CD4-positive, alpha-beta T cell (primary cell): ENCODE measurements at regions not wholly inside any gene's neighbourhood (a gene's known extent, or its start where the extent isn't known, plus 50 kb on each side); places are given as distances from the start of the nearest gene placed in this dataset.

ENCODE experiments used
- ATAC-seq: fragments of 200-7000 bp; cut with Tn5 transposase; one replicate; pipeline ENCODE4 v1.10.0; 2022; ENCODE audit warnings: mild to moderate bottlenecking; ENCODE audit not compliant: poor library complexity
- CTCF ChIA-PET: fragments of 350-600 bp; sonication (Branson Sonifier 250); formaldehyde crosslinking; loops from one replicate; lab custom pipeline; 2021; ENCODE audit warnings: antibody characterized with exemption, inconsistent platforms; lab: Charles Lee
- POLR2A ChIA-PET: fragments of 350-600 bp; sonication (Branson Sonifier 250); formaldehyde crosslinking; loops from one replicate; lab custom pipeline; 2021; ENCODE audit warnings: antibody characterized with exemption, inconsistent platforms; lab: Charles Lee
- DNase-seq, 14 experiments: peaks; one replicate each; pipeline ENCODE4 v3.0.0-alpha.2; 2013 to 2020; ENCODE audit warnings: mixed read lengths in 2 of 14
- H3K27ac ChIP-seq, 2 donors: one replicate each; pipeline versions ENCODE4 v1.5.1 to v1.7.0; 2013; ENCODE audit warnings: low read length in 2 of 2, low read depth in 1 of 2, mild to moderate bottlenecking in 1 of 2
- H3K27me3 ChIP-seq, 2 experiments: 1 replicate in 1 of 2; 2 replicates in 1 of 2; pipeline versions ENCODE4 v1.6.1 to v1.7.0; 2013; ENCODE audit warnings: low read length in 2 of 2, control low read depth in 1 of 2, mild to moderate bottlenecking in 1 of 2, moderate library complexity in 1 of 2; ENCODE audit not compliant: insufficient read depth in 2 of 2, control insufficient read depth in 1 of 2
- H3K36me3 ChIP-seq: one replicate; pipeline ENCODE4 v1.6.1; 2013; ENCODE audit warnings: low read length, control low read depth; ENCODE audit not compliant: insufficient read depth
- H3K4me1 ChIP-seq: one replicate; pipeline ENCODE4 v1.6.1; 2013; ENCODE audit warnings: low read length, control low read depth; ENCODE audit not compliant: insufficient read depth
- H3K4me3 ChIP-seq: one replicate; pipeline ENCODE4 v1.5.1; 2013; ENCODE audit warnings: mild to moderate bottlenecking, low read length, moderate library complexity
- H3K9me3 ChIP-seq, 2 experiments: 1 replicate in 1 of 2; 2 replicates in 1 of 2; pipeline versions ENCODE4 v1.6.1 to v1.7.0; 2013; ENCODE audit warnings: low read length in 2 of 2, mild to moderate bottlenecking in 2 of 2, control low read depth in 1 of 2, moderate library complexity in 1 of 2; ENCODE audit not compliant: control insufficient read depth in 1 of 2, insufficient read depth in 1 of 2
- H3K27ac Mint-ChIP-seq: one replicate; pipeline ENCODE4 v1.8.0; 2020; ENCODE audit warnings: mixed read lengths
- H3K27me3 Mint-ChIP-seq: one replicate; pipeline ENCODE4 v1.8.0; 2021; ENCODE audit warnings: mixed read lengths
- H3K36me3 Mint-ChIP-seq: one replicate; pipeline ENCODE4 v1.8.0; 2021; ENCODE audit warnings: low read depth, mixed read lengths
- H3K4me1 Mint-ChIP-seq: one replicate; pipeline ENCODE4 v1.8.0; 2021; ENCODE audit warnings: low read depth, mixed read lengths
- H3K4me3 Mint-ChIP-seq: one replicate; pipeline ENCODE4 v1.8.0; 2020; ENCODE audit warnings: mild to moderate bottlenecking, mixed read lengths
- H3K9me3 Mint-ChIP-seq: one replicate; pipeline ENCODE4 v1.8.0; 2020; ENCODE audit warnings: mixed read lengths
- intact Hi-C, 2 experiments: fragments of 100-400 bp; cut with DNase I in 1 of 2; cut with micrococcal nuclease in 1 of 2; formaldehyde crosslinking; loops; one replicate each; pipeline versions ENCODE4 v1.15.1 to v1.9.0; 2023 to 2025; cut with DNase I, micrococcal nuclease
- TF ChIP-seq, protein P1 (sequence below): fragments of 200-600 bp; IDR thresholded peaks from one replicate; pipeline ENCODE4 v1.8.0; 2022; ENCODE audit warnings: antibody characterized with exemption, mild to moderate bottlenecking

- H3K4me3 Mint-ChIP-seq = no peak overlapping the region
- Histone ChIP-seq H3K27me3 (no peaks in the 10 kb centered on the region), H3K36me3 (no peaks in the 10 kb centered on the region), H3K9me3 (no peaks in the 10 kb centered on the region), H3K4me1 (no peaks in the 10 kb centered on the region), H3K4me3 (no peak overlapping the region), H3K27ac (no peak overlapping the region)
- ChIA-PET POLR2A (no interaction called here), CTCF (no interaction called here)
- DNase-seq = no peak
- no peak overlapping the region for H3K27ac Mint-ChIP-seq
- H3K9me3 Mint-ChIP-seq = no peaks in the 10 kb centered on the region
- intact Hi-C loops = no loop called here
- ATAC-seq = no peak
- no peaks in the 10 kb centered on the region for H3K27me3 Mint-ChIP-seq
- TF ChIP-seq, protein P1, sequence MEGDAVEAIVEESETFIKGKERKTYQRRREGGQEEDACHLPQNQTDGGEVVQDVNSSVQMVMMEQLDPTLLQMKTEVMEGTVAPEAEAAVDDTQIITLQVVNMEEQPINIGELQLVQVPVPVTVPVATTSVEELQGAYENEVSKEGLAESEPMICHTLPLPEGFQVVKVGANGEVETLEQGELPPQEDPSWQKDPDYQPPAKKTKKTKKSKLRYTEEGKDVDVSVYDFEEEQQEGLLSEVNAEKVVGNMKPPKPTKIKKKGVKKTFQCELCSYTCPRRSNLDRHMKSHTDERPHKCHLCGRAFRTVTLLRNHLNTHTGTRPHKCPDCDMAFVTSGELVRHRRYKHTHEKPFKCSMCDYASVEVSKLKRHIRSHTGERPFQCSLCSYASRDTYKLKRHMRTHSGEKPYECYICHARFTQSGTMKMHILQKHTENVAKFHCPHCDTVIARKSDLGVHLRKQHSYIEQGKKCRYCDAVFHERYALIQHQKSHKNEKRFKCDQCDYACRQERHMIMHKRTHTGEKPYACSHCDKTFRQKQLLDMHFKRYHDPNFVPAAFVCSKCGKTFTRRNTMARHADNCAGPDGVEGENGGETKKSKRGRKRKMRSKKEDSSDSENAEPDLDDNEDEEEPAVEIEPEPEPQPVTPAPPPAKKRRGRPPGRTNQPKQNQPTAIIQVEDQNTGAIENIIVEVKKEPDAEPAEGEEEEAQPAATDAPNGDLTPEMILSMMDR = no peak
- no peaks in the 10 kb centered on the region for H3K4me1 Mint-ChIP-seq
- no peaks in the 10 kb centered on the region for H3K36me3 Mint-ChIP-seq
These were observed 1193.0 kb upstream of the CITED2 start for GRCh38 chr6:140567466-140567865.

GRCh38 chr6:140566781-140567277, 1192.4 kb upstream of the CITED2 start:
- ATAC-seq (no peak), DNase-seq (no peak)
- no peak overlapping the region for H3K4me3 ChIP-seq
- no peak overlapping the region for H3K27ac Mint-ChIP-seq
- H3K27me3 ChIP-seq = no peaks in the 10 kb centered on the region
- no peaks in the 10 kb centered on the region for H3K27me3 Mint-ChIP-seq
- no peak overlapping the region for H3K4me3 Mint-ChIP-seq
- intact Hi-C loops = no loop called here
- ChIA-PET POLR2A (no interaction called here), CTCF (no interaction called here)
- TF ChIP-seq, protein P1 = no peak
- H3K27ac ChIP-seq = no peak overlapping the region
- no peaks in the 10 kb centered on the region for H3K4me1 Mint-ChIP-seq
- no peaks in the 10 kb centered on the region for H3K9me3 ChIP-seq
- H3K36me3 Mint-ChIP-seq = no peaks in the 10 kb centered on the region
- H3K4me1 ChIP-seq = no peaks in the 10 kb centered on the region
- H3K36me3 ChIP-seq = no peaks in the 10 kb centered on the region
- H3K9me3 Mint-ChIP-seq = no peaks in the 10 kb centered on the region

DNA sequence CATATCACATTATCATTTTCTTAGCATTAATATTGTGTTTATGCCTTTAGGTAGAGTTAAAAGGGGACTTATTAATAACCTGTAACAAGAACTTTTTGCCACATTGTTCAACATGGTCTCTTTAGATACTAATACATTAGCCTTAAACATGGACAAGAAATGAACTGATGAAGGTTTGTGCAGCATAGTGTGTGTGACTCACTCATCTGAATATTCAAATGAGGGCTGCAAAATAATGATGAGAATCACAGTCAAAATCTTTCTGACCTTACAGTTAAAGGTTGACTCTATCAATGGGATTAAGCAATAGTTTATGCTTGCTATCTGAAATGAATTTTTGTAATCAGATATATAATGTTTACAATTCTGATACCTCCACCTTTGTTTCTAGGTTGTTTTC, 1189.3 kb upstream of the CITED2 start:
- Mint-ChIP-seq H3K36me3 (no peaks in the 10 kb centered on the region), H3K4me3 (no peak overlapping the region), H3K27me3 (no peaks in the 10 kb centered on the region), H3K9me3 (no peaks in the 10 kb centered on the region), H3K4me1 (no peaks in the 10 kb centered on the region), H3K27ac (no peak overlapping the region)
- Histone ChIP-seq H3K4me3 (no peak overlapping the region), H3K36me3 (no peaks in the 10 kb centered on the region), H3K4me1 (no peaks in the 10 kb centered on the region), H3K27me3 (no peaks in the 10 kb centered on the region), H3K9me3 (no peaks in the 10 kb centered on the region), H3K27ac (no peak overlapping the region)
- intact Hi-C loops = no loop called here
- TF ChIP-seq, protein P1 = no peak
- CTCF ChIA-PET = no interaction called here
- POLR2A ChIA-PET = no interaction called here
- no peak for DNase-seq
- no peak for ATAC-seq
